Calu3 (cell line): ENCODE measurements at regions not wholly inside any gene's neighbourhood (a gene's known extent, or its start where the extent isn't known, plus 50 kb on each side); places are given as distances from the start of the nearest gene placed in this dataset.

ENCODE experiments used
- BruUV-seq: library from RNA; stranded (reverse); fragments of 400-500 nt; replicated peaks from 2 replicates; lab custom pipeline; 2021; lab: Mats Ljungman, UMichigan
- CTCF ChIA-PET: fragments of 300-600 bp; sonication (Branson Sonifier 250); formaldehyde crosslinking; loops from one replicate; lab custom pipeline; 2022; ENCODE audit warnings: antibody characterized with exemption; lab: Charles Lee
- DNase-seq: peaks from one replicate; pipeline ENCODE4 v3.0.0; 2022
- H3K27ac Mint-ChIP-seq: one replicate; pipeline ENCODE4 v1.8.0; 2022; ENCODE audit warnings: mixed read lengths; ENCODE audit not compliant: unreplicated experiment
- H3K27me3 Mint-ChIP-seq: one replicate; pipeline ENCODE4 v1.8.0; 2022; ENCODE audit warnings: mixed read lengths; ENCODE audit not compliant: unreplicated experiment
- H3K36me3 Mint-ChIP-seq: one replicate; pipeline ENCODE4 v1.8.0; 2022; ENCODE audit warnings: mild to moderate bottlenecking, moderate library complexity, mixed read lengths; ENCODE audit not compliant: insufficient read depth, unreplicated experiment
- H3K4me1 Mint-ChIP-seq: one replicate; pipeline ENCODE4 v1.8.0; 2022; ENCODE audit warnings: mild to moderate bottlenecking, low read depth, mixed read lengths; ENCODE audit not compliant: unreplicated experiment
- H3K4me3 Mint-ChIP-seq: one replicate; pipeline ENCODE4 v1.8.0; 2022; ENCODE audit warnings: mild to moderate bottlenecking, low read depth, moderate library complexity, mixed read lengths; ENCODE audit not compliant: unreplicated experiment
- H3K9me3 Mint-ChIP-seq: one replicate; pipeline ENCODE4 v1.8.0; 2022; ENCODE audit warnings: low read depth, mixed read lengths; ENCODE audit not compliant: unreplicated experiment
- intact Hi-C: fragments of 100-400 bp; cut with micrococcal nuclease; formaldehyde crosslinking; loops from one replicate; pipeline ENCODE4 v1.10.0; 2022; ENCODE audit not compliant: unreplicated experiment
- TF ChIP-seq, protein P1 (sequence below): fragments of 200-600 bp; IDR thresholded peaks from one replicate; pipeline ENCODE4 v1.8.0; 2022; ENCODE audit warnings: antibody characterized with exemption; ENCODE audit not compliant: unreplicated experiment

DNA sequence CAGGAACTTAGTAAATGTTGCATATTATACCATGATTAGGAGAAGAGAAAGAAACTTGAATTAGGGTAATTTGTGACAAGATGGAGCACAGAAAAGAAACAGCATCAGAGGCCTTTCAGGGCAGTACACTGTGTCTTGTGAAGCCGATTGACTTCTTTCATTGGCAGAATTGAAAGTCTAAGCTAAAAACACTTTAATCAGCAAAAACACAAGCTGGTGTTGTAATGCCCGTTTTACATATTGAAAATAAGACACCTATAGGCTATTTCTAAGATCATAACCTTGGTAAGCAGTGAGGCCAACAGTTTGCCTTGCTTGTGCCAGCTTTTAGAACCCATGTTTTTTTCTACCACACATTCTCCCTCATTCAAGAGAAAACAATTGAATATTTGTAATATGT, 1378.1 kb upstream of the NXPH2 start:
- BruUV-seq: no TSS peak
- Mint-ChIP-seq H3K4me3 (no peak overlapping the region), H3K36me3 (no peaks in the 10 kb centered on the region), H3K27ac (no peak overlapping the region), H3K9me3 (peaks cover 8% of the 10 kb centered on the region), H3K27me3 (no peaks in the 10 kb centered on the region), H3K4me1 (no peaks in the 10 kb centered on the region)
- TF ChIP-seq, protein P1, sequence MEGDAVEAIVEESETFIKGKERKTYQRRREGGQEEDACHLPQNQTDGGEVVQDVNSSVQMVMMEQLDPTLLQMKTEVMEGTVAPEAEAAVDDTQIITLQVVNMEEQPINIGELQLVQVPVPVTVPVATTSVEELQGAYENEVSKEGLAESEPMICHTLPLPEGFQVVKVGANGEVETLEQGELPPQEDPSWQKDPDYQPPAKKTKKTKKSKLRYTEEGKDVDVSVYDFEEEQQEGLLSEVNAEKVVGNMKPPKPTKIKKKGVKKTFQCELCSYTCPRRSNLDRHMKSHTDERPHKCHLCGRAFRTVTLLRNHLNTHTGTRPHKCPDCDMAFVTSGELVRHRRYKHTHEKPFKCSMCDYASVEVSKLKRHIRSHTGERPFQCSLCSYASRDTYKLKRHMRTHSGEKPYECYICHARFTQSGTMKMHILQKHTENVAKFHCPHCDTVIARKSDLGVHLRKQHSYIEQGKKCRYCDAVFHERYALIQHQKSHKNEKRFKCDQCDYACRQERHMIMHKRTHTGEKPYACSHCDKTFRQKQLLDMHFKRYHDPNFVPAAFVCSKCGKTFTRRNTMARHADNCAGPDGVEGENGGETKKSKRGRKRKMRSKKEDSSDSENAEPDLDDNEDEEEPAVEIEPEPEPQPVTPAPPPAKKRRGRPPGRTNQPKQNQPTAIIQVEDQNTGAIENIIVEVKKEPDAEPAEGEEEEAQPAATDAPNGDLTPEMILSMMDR: no peak
- CTCF ChIA-PET: interaction anchor here (0.6 kb wide), 1 partner anchor 437 kb away, joined by 3 read pairs; no protein-coding TSS in a partner anchor
- intact Hi-C loops: no loop called here
- DNase-seq: no peak

DNA sequence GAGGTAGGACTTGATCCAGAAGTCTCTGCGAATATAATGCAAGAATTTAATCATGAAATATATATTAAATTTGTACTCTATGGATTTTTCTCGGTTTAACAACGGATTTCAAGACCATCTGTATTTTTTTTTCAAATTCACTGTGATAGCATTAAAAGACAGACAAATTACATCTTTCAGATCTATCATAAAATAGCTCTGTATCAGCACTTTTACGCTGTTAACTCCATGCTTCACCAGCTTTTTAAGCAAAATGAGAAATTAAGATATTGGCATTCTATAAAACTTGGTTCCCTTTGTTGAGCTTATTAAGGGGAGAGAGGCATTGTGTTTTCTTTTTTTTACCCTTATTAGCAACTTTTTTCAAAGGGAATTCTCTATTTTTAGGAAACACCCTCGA, 1377.6 kb upstream of the NXPH2 start:
- Mint-ChIP-seq H3K4me1 (no peaks in the 10 kb centered on the region), H3K36me3 (no peaks in the 10 kb centered on the region), H3K4me3 (no peak overlapping the region), H3K27me3 (no peaks in the 10 kb centered on the region), H3K9me3 (peaks cover 10% of the 10 kb centered on the region), H3K27ac (no peak overlapping the region)
- intact Hi-C loops: no loop called here
- CTCF ChIA-PET: no interaction called here
- no TSS peak for BruUV-seq
- TF ChIP-seq, protein P1: no peak
- DNase-seq: no peak

DNA sequence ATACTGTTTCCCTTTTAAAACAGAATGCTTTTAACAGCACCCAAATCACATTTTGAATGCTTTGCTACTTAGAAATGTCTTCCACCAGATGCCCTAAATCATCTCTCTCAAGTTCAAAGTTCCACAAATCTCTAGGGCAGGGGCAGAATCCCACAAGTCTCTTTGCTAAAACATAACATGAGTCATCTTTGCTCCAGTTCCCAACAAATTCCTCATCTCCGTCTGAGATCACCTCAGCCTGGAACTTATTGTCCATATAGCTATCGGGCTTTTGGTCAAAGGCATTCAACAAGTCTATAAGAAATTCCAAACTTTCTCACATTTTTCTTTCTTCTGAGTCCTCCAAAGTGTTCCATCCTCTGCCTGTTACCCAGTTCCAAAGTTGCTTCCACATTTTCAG, 1374.5 kb upstream of the NXPH2 start:
- TF ChIP-seq, protein P1: no peak
- intact Hi-C loops: no loop called here
- Mint-ChIP-seq H3K27me3 (no peaks in the 10 kb centered on the region), H3K27ac (no peak overlapping the region), H3K4me3 (no peak overlapping the region), H3K36me3 (no peaks in the 10 kb centered on the region), H3K9me3 (peaks cover 7% of the 10 kb centered on the region), H3K4me1 (no peaks in the 10 kb centered on the region)
- no TSS peak for BruUV-seq
- CTCF ChIA-PET: no interaction called here
- DNase-seq: no peak

DNA sequence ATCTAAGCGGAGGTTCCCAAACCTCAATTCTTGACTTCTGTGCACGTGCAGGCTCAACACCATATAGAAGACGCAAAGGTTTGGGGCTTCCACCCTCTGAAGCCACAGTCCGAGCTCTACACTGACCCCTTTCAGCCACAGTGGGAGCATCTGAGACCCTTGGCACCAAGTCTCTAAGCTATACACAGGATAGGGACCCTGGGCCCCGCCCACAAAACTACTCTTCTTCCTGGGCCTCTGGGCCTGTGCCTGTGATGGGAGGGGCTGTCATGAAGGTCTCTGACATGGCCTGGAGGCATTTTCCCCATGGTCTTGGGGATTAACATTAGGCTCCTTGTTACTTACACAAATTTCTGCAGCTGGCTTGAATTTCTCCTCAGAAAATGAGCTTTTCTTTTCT, 1374.1 kb upstream of the NXPH2 start:
- Mint-ChIP-seq H3K4me1 (no peaks in the 10 kb centered on the region), H3K27me3 (no peaks in the 10 kb centered on the region), H3K27ac (no peak overlapping the region), H3K4me3 (no peak overlapping the region), H3K9me3 (peaks cover 9% of the 10 kb centered on the region), H3K36me3 (no peaks in the 10 kb centered on the region)
- DNase-seq: no peak
- intact Hi-C loops: no loop called here
- CTCF ChIA-PET: no interaction called here
- no TSS peak for BruUV-seq
- TF ChIP-seq, protein P1: no peak
